ENCODE measurements at regions not wholly inside any gene's neighbourhood (a gene's known extent, or its start where the extent isn't known, plus 50 kb on each side); places are given as distances from the start of the nearest gene placed in this dataset.

DNA sequence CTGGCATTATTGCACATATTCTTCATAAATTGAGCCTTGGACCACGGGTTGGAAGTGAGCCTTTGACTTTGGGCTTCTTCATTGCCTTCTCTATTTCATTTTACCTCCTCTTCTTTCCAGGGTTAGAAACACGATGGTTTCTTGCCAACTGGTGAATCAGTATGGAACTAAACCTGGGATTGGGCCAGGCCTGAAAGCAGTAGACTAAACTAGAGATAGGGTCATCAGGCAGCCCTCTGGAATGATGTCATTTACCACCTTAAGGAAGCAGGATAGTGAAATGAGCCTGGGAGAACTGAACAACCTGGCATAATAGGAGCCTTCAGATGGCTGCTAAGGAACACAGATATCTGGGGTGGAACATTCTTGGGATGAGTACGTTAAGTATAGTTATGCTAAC lies 67.5 kb upstream of the ATP8A1 start:
- TF ChIP-seq SP1 (IDR thresholded peaks at IDR 0.05; ENCODE audit: low read depth, low read length), result no peak
- TF ChIP-seq EZH2 (IDR thresholded peaks at IDR 0.05; ENCODE audit: low read depth, low read length, severe bottlenecking), result no peak
- TF ChIP-seq KDM1A (IDR thresholded peaks at IDR 0.05; ENCODE audit: borderline replicate concordance, low read length), result no peak
- no peak for TF ChIP-seq SIRT6 (IDR thresholded peaks at IDR 0.05; ENCODE audit: low read length)
- no peak for TF ChIP-seq TCF12 (IDR thresholded peaks at IDR 0.05; ENCODE audit: low read depth, low read length)
- TF ChIP-seq, protein P1, sequence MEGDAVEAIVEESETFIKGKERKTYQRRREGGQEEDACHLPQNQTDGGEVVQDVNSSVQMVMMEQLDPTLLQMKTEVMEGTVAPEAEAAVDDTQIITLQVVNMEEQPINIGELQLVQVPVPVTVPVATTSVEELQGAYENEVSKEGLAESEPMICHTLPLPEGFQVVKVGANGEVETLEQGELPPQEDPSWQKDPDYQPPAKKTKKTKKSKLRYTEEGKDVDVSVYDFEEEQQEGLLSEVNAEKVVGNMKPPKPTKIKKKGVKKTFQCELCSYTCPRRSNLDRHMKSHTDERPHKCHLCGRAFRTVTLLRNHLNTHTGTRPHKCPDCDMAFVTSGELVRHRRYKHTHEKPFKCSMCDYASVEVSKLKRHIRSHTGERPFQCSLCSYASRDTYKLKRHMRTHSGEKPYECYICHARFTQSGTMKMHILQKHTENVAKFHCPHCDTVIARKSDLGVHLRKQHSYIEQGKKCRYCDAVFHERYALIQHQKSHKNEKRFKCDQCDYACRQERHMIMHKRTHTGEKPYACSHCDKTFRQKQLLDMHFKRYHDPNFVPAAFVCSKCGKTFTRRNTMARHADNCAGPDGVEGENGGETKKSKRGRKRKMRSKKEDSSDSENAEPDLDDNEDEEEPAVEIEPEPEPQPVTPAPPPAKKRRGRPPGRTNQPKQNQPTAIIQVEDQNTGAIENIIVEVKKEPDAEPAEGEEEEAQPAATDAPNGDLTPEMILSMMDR (IDR thresholded peaks at IDR 0.05; ENCODE audit: control extremely low read depth in 1 of 3, insufficient read depth in 1 of 3, low read depth in 1 of 3, low read length in 3 of 3), result no peak
